ENCODE measurements at regions not wholly inside any gene's neighbourhood (a gene's known extent, or its start where the extent isn't known, plus 50 kb on each side); places are given as distances from the start of the nearest gene placed in this dataset.

- TF ChIP-seq SIN3A (IDR thresholded peaks at IDR 0.05; ENCODE audit: borderline replicate concordance, insufficient read depth, low read length) (no peak), REST (IDR thresholded peaks at IDR 0.05; ENCODE audit: insufficient read depth in 1 of 2, low read depth in 2 of 2, low read length in 2 of 2) (no peak)
Measured at GRCh38 chr2:103164748-103165147, 402.9 kb downstream of the TMEM182 start.
